K562 (cell line): ENCODE measurements at regions not wholly inside any gene's neighbourhood (a gene's known extent, or its start where the extent isn't known, plus 50 kb on each side); places are given as distances from the start of the nearest gene placed in this dataset.

ENCODE experiments used
- EP300 ChIP-seq: IDR thresholded peaks from 2 replicates; pipeline ENCODE4 v1.6.1; 2012; ENCODE audit warnings: low read length, improper control_type of control experiment
- ESRRB ChIP-seq: fragments of 250-450 bp; sonication (Bioruptor Pico); IDR thresholded peaks from 2 replicates; pipeline ENCODE4 v1.5.0; 2020; ENCODE audit warnings: mild to moderate bottlenecking, moderate library complexity, borderline replicate concordance
- PYGO2 ChIP-seq: fragments of 450-650 bp; IDR thresholded peaks from 2 replicates; pipeline ENCODE4 v1.6.1; 2016; ENCODE audit warnings: mild to moderate bottlenecking, missing genetic modification characterization, moderate library complexity, missing compliant biosample characterization
- TBL1XR1 ChIP-seq, 2 experiments: IDR thresholded peaks; 2 replicates each; pipeline ENCODE4 v1.6.1; 2012; ENCODE audit warnings: improper control_type of control experiment in 2 of 2, low read length in 2 of 2, mild to moderate bottlenecking in 1 of 2
- U2AF2 ChIP-seq: fragments of 200-400 bp; formaldehyde crosslinking; optimal IDR thresholded peaks from 2 replicates; pipeline ENCODE3; 2017; ENCODE audit warnings: low read depth, mild to moderate bottlenecking, low read length
- ZNF239 ChIP-seq: fragments of 250-450 bp; sonication (Bioruptor Pico); IDR thresholded peaks from 2 replicates; pipeline ENCODE4 v1.4.0; 2020; ENCODE audit warnings: mild to moderate bottlenecking
- TF ChIP-seq, protein P1 (sequence below), 3 experiments: IDR thresholded peaks in 2 of 3; conservative IDR thresholded peaks in 1 of 3; 2 replicates each; pipeline ENCODE4 v1.5.1; 2011 to 2012; ENCODE audit warnings: low read length in 3 of 3, mild to moderate bottlenecking in 3 of 3, control low read depth in 2 of 3, improper control_type of control experiment in 1 of 3, inconsistent platforms in 1 of 3, low read depth in 1 of 3, mixed read lengths in 1 of 3, moderate library complexity in 1 of 3; ENCODE audit not compliant: insufficient read depth in 2 of 3
- TF ChIP-seq, protein P2 (sequence below): sonication (generic); formaldehyde crosslinking; IDR thresholded peaks from 2 replicates; pipeline ENCODE4 v1.8.1; 2023; ENCODE audit warnings: mild to moderate bottlenecking, missing genetic modification reagents
- TF ChIP-seq, protein P3 (sequence below), 2 experiments: fragments of 450-650 bp; conservative IDR thresholded peaks; 2 replicates each; pipeline ENCODE4 v1.6.1; 2017; ENCODE audit warnings: mild to moderate bottlenecking in 2 of 2, moderate library complexity in 2 of 2

DNA sequence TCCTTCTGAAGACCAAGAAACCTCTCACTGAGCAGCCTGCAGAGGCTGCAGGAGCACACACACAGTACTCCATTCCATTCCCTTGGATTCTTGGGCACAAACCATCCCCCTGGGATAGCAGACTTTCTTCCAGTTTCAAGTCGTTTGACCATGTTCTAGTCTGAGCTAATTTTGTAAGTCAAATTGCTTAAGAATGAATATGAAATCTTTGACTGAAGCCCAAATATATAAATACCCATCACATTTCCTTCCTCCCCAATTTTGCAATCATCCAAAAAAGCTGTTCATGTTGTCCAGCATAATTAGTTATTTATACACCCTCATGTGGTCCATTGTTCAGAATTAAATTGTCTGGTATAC, 231.2 kb upstream of the TPRG1 start:
- TF ChIP-seq ZNF239 (CRISPR knock-in tag) (no peak), TBL1XR1 (IDR thresholded peaks at IDR 0.05; ENCODE audit: low read length in 2 of 2) (no peak), U2AF2 (no peak), ESRRB (no peak), EP300 (no peak), PYGO2 (tag) (no peak)
- TF ChIP-seq, protein P1, sequence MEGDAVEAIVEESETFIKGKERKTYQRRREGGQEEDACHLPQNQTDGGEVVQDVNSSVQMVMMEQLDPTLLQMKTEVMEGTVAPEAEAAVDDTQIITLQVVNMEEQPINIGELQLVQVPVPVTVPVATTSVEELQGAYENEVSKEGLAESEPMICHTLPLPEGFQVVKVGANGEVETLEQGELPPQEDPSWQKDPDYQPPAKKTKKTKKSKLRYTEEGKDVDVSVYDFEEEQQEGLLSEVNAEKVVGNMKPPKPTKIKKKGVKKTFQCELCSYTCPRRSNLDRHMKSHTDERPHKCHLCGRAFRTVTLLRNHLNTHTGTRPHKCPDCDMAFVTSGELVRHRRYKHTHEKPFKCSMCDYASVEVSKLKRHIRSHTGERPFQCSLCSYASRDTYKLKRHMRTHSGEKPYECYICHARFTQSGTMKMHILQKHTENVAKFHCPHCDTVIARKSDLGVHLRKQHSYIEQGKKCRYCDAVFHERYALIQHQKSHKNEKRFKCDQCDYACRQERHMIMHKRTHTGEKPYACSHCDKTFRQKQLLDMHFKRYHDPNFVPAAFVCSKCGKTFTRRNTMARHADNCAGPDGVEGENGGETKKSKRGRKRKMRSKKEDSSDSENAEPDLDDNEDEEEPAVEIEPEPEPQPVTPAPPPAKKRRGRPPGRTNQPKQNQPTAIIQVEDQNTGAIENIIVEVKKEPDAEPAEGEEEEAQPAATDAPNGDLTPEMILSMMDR (IDR thresholded peaks at IDR 0.05 in 2 of 3, conservative IDR thresholded peaks at IDR 0.05 in 1 of 3; ENCODE audit: insufficient read depth in 2 of 3, low read depth in 1 of 3, low read length in 3 of 3) = no peak
- TF ChIP-seq, protein P2, sequence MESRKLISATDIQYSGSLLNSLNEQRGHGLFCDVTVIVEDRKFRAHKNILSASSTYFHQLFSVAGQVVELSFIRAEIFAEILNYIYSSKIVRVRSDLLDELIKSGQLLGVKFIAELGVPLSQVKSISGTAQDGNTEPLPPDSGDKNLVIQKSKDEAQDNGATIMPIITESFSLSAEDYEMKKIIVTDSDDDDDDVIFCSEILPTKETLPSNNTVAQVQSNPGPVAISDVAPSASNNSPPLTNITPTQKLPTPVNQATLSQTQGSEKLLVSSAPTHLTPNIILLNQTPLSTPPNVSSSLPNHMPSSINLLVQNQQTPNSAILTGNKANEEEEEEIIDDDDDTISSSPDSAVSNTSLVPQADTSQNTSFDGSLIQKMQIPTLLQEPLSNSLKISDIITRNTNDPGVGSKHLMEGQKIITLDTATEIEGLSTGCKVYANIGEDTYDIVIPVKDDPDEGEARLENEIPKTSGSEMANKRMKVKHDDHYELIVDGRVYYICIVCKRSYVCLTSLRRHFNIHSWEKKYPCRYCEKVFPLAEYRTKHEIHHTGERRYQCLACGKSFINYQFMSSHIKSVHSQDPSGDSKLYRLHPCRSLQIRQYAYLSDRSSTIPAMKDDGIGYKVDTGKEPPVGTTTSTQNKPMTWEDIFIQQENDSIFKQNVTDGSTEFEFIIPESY = no peak
- TF ChIP-seq, protein P3, sequence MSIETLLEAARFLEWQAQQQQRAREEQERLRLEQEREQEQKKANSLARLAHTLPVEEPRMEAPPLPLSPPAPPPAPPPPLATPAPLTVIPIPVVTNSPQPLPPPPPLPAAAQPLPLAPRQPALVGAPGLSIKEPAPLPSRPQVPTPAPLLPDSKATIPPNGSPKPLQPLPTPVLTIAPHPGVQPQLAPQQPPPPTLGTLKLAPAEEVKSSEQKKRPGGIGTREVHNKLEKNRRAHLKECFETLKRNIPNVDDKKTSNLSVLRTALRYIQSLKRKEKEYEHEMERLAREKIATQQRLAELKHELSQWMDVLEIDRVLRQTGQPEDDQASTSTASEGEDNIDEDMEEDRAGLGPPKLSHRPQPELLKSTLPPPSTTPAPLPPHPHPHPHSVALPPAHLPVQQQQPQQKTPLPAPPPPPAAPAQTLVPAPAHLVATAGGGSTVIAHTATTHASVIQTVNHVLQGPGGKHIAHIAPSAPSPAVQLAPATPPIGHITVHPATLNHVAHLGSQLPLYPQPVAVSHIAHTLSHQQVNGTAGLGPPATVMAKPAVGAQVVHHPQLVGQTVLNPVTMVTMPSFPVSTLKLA (conservative IDR thresholded peaks at IDR 0.05) = no peak
